GM12878 (cell line): ENCODE measurements at regions not wholly inside any gene's neighbourhood (a gene's known extent, or its start where the extent isn't known, plus 50 kb on each side); places are given as distances from the start of the nearest gene placed in this dataset.

Source experiments
- ATAC-seq: fragments of 200-7000 bp; cut with Tn5 transposase; 3 replicates; pipeline ENCODE4 v1.9.1; 2020; ENCODE audit warnings: mild to moderate bottlenecking, moderate library complexity
- BruUV-seq: library from RNA; stranded (reverse); fragments of 400-500 nt; replicated peaks from 2 replicates; lab custom pipeline; 2021; lab: Mats Ljungman, UMichigan
- CTCF ChIA-PET: fragments of 300-600 bp; sonication (Branson Sonifier 250); formaldehyde crosslinking; extraction: SDS; loops from one replicate; lab custom pipeline; 2021; ENCODE audit warnings: inconsistent platforms; lab: Yijun Ruan, JAX
- POLR2A ChIA-PET: fragments of 350-600 bp; formaldehyde crosslinking; extraction: SDS; loops from one replicate; lab custom pipeline; 2021; ENCODE audit warnings: inconsistent platforms; lab: Charles Lee
- RAD21 ChIA-PET: fragments of 300-600 bp; sonication (Branson Sonifier 250); formaldehyde crosslinking; loops from one replicate; lab custom pipeline; 2023; ENCODE audit warnings: antibody characterized with exemption; ENCODE audit not compliant: unreplicated experiment; lab: Charles Lee
- SMC1A ChIA-PET: fragments of 300-600 bp; sonication (Branson Sonifier 250); formaldehyde crosslinking; loops from one replicate; lab custom pipeline; 2023; ENCODE audit not compliant: unreplicated experiment, uncharacterized antibody; lab: Charles Lee
- DNase-seq: peaks from one replicate; pipeline ENCODE4 v3.0.0-alpha.2; 2011; ENCODE audit warnings: low read depth, low spot score
- FAIRE-seq: peaks from 3 replicates; lab custom pipeline; 2011; peaks lifted over from hg19 to GRCh38; lab: Jason Lieb, UNC
- H2AFZ ChIP-seq: 2 replicates; pipeline ENCODE4 v1.6.0; 2011; ENCODE audit warnings: low read depth, low read length, control low read depth; ENCODE audit not compliant: control insufficient read depth
- H3K27ac ChIP-seq: 2 replicates; pipeline ENCODE4 v1.5.1; 2011; ENCODE audit warnings: control low read depth; ENCODE audit not compliant: control insufficient read depth, insufficient read depth
- H3K27me3 ChIP-seq, 2 experiments: replicated peaks in 1 of 2; 2 replicates each; pipeline versions ENCODE4 v1.6.0 to v1.6.1; 2011; ENCODE audit warnings: low read length in 1 of 2; ENCODE audit not compliant: control insufficient read depth in 2 of 2, insufficient read depth in 2 of 2
- H3K36me3 ChIP-seq, 2 experiments: 2 replicates each; pipeline ENCODE4 v1.5.1; 2011; ENCODE audit warnings: low read length in 1 of 2; ENCODE audit not compliant: control insufficient read depth in 2 of 2, insufficient read depth in 2 of 2
- H3K4me1 ChIP-seq: 2 replicates; pipeline ENCODE4 v1.6.1; 2011; ENCODE audit warnings: mild to moderate bottlenecking, low read length, moderate library complexity, mixed read lengths; ENCODE audit not compliant: control insufficient read depth, insufficient read depth
- H3K4me2 ChIP-seq: 2 replicates; pipeline ENCODE4 v1.6.0; 2011; ENCODE audit warnings: control low read depth; ENCODE audit not compliant: control insufficient read depth, insufficient read depth
- H3K4me3 ChIP-seq: fragments of 200-600 bp; sonication (generic); 2 replicates; pipeline ENCODE4 v1.5.1; 2016
- H3K79me2 ChIP-seq: 2 replicates; pipeline ENCODE4 v1.6.0; 2011; ENCODE audit warnings: low read length; ENCODE audit not compliant: control insufficient read depth, insufficient read depth
- H3K9ac ChIP-seq: 2 replicates; pipeline ENCODE4 v1.8.0; 2011; ENCODE audit warnings: low read length, control low read depth, mixed read lengths; ENCODE audit not compliant: control insufficient read depth, insufficient read depth
- H3K9me3 ChIP-seq: replicated peaks from 3 replicates; pipeline ENCODE4 v1.5.1; 2011; ENCODE audit warnings: mild to moderate bottlenecking, low read length; ENCODE audit not compliant: control insufficient read depth, insufficient read depth
- H4K20me1 ChIP-seq: 2 replicates; pipeline ENCODE4 v1.6.0; 2011; ENCODE audit not compliant: control insufficient read depth, insufficient read depth
- CHD1 ChIP-seq: IDR thresholded peaks from 2 replicates; pipeline ENCODE4 v1.6.1; 2012; ENCODE audit warnings: low read depth, low read length, improper control_type of control experiment
- KLF5 ChIP-seq: fragments of 450-650 bp; IDR thresholded peaks from 2 replicates; pipeline ENCODE4 v1.6.1; 2014; ENCODE audit warnings: mild to moderate bottlenecking; ENCODE audit not compliant: partially characterized antibody
- MYC ChIP-seq: IDR thresholded peaks from 2 replicates; pipeline ENCODE4 v1.6.1; 2011; ENCODE audit warnings: mild to moderate bottlenecking, low read length, moderate library complexity, inconsistent platforms; ENCODE audit not compliant: insufficient read depth, insufficient replicate concordance, insufficient read length, severe bottlenecking
- RAD21 ChIP-seq: IDR thresholded peaks from 2 replicates; pipeline ENCODE4 v1.6.1; 2011; ENCODE audit warnings: mild to moderate bottlenecking, low read depth, low read length, moderate library complexity; ENCODE audit not compliant: insufficient read depth
- SMC3 ChIP-seq: IDR thresholded peaks from 2 replicates; pipeline ENCODE4 v1.6.1; 2011; ENCODE audit warnings: low read length, improper control_type of control experiment, borderline replicate concordance
- SUZ12 ChIP-seq: fragments of 200-600 bp; sonication (generic); IDR thresholded peaks from one replicate; pipeline ENCODE4 v1.6.1; 2018; ENCODE audit warnings: antibody characterized with exemption, mild to moderate bottlenecking; ENCODE audit not compliant: unreplicated experiment
- WGBS: methylation state at CpG from one replicate; pipeline ENCODE4 v1.1.6; 2016; ENCODE audit warnings: low lambda C conversion rate; ENCODE audit not compliant: insufficient replicate concordance, insufficient coverage; ENCODE audit errors: missing lambda C conversion rate; 5-methylcytosine and 5-hydroxymethylcytosine counted together
- in situ Hi-C: fragments of 300-500 bp; cut with MboI; formaldehyde crosslinking; loops from 9 replicates; pipeline ENCODE4 v1.14.3; 2018; ENCODE audit warnings: mixed read lengths
- intact Hi-C: fragments of 100-400 bp; cut with micrococcal nuclease; formaldehyde crosslinking; loops from one replicate; pipeline ENCODE4 v1.14.2; 2022; ENCODE audit not compliant: unreplicated experiment
- TF ChIP-seq, protein P1 (sequence below): IDR thresholded peaks from 2 replicates; pipeline ENCODE4 v1.6.1; 2012; ENCODE audit warnings: mild to moderate bottlenecking, low read depth, low read length
- TF ChIP-seq, protein P2 (sequence below), 3 experiments: IDR thresholded peaks in 2 of 3; conservative IDR thresholded peaks in 1 of 3; 2 replicates each; pipeline ENCODE4 v1.5.1; 2011; ENCODE audit warnings: low read depth in 3 of 3, low read length in 3 of 3, mild to moderate bottlenecking in 3 of 3, control low read depth in 2 of 3, moderate library complexity in 2 of 3, inconsistent platforms in 1 of 3, mixed read lengths in 1 of 3; ENCODE audit not compliant: control insufficient read depth in 2 of 3, insufficient read depth in 1 of 3; ENCODE audit errors: extremely low read depth in 1 of 3

DNA sequence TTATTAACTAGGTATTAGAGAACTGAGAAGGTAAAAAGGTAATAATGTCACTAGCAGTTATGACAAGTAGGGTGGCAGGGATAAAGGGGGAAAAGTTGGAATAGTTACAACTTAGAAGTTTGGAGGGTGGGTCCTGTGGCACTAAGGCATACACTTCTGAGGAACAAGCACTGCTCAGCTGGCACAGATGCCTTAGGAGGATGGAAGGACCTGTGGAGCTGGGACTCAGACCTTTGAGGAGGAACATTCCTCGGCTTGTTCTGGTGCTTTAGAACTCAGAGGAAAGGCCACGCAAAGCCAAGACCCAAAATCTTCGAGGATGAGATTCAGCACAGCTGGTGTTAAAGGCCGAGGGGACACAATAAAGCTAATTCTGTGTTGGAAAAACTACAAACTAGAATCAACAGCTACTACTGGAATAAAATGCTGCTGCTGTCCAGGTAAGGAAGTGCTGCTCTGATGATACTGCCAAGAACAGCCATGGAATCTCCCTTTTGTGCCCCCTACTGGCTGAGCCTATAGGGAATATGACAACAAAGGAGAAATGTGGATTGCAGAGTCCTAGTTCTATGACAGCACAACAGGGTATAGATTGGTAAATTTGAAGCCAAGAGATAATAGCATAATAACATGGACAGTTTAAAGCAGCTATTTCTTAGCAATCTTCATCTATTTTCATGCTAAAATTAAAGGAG lies 126.7 kb downstream of the SLC25A46 start:
- BruUV-seq = no TSS peak
- Histone ChIP-seq H3K36me3 (no peaks in the 10 kb centered on the region), H3K27ac (no peak overlapping the region), H4K20me1 (no peaks in the 10 kb centered on the region), H3K9me3 (no peaks in the 10 kb centered on the region), H3K4me1 (no peaks in the 10 kb centered on the region), H3K79me2 (no peaks in the 10 kb centered on the region), H3K27me3 (no peaks in the 10 kb centered on the region), H3K9ac (no peak overlapping the region), H2AFZ (no peak overlapping the region), H3K4me2 (no peak overlapping the region), H3K4me3 (no peak overlapping the region)
- intact Hi-C loops (loop anchor here (1.0 kb wide), 1 partner anchor 108 kb away; no protein-coding TSS in a partner anchor), in situ Hi-C loops (no loop called here)
- ATAC-seq = peak; percentile 80
- POLR2A ChIA-PET = no interaction called here
- RAD21 ChIA-PET = no interaction called here
- peak; percentile 56 for TF ChIP-seq RAD21
- TF ChIP-seq KLF5 = no peak
- TF ChIP-seq, protein P1, sequence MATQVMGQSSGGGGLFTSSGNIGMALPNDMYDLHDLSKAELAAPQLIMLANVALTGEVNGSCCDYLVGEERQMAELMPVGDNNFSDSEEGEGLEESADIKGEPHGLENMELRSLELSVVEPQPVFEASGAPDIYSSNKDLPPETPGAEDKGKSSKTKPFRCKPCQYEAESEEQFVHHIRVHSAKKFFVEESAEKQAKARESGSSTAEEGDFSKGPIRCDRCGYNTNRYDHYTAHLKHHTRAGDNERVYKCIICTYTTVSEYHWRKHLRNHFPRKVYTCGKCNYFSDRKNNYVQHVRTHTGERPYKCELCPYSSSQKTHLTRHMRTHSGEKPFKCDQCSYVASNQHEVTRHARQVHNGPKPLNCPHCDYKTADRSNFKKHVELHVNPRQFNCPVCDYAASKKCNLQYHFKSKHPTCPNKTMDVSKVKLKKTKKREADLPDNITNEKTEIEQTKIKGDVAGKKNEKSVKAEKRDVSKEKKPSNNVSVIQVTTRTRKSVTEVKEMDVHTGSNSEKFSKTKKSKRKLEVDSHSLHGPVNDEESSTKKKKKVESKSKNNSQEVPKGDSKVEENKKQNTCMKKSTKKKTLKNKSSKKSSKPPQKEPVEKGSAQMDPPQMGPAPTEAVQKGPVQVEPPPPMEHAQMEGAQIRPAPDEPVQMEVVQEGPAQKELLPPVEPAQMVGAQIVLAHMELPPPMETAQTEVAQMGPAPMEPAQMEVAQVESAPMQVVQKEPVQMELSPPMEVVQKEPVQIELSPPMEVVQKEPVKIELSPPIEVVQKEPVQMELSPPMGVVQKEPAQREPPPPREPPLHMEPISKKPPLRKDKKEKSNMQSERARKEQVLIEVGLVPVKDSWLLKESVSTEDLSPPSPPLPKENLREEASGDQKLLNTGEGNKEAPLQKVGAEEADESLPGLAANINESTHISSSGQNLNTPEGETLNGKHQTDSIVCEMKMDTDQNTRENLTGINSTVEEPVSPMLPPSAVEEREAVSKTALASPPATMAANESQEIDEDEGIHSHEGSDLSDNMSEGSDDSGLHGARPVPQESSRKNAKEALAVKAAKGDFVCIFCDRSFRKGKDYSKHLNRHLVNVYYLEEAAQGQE = peak; percentile 73
- no peak for TF ChIP-seq MYC
- TF ChIP-seq CHD1 = no peak
- no peak for TF ChIP-seq SUZ12
- TF ChIP-seq, protein P2, sequence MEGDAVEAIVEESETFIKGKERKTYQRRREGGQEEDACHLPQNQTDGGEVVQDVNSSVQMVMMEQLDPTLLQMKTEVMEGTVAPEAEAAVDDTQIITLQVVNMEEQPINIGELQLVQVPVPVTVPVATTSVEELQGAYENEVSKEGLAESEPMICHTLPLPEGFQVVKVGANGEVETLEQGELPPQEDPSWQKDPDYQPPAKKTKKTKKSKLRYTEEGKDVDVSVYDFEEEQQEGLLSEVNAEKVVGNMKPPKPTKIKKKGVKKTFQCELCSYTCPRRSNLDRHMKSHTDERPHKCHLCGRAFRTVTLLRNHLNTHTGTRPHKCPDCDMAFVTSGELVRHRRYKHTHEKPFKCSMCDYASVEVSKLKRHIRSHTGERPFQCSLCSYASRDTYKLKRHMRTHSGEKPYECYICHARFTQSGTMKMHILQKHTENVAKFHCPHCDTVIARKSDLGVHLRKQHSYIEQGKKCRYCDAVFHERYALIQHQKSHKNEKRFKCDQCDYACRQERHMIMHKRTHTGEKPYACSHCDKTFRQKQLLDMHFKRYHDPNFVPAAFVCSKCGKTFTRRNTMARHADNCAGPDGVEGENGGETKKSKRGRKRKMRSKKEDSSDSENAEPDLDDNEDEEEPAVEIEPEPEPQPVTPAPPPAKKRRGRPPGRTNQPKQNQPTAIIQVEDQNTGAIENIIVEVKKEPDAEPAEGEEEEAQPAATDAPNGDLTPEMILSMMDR (IDR thresholded peaks at IDR 0.05 in 2 of 3, conservative IDR thresholded peaks at IDR 0.05 in 1 of 3; ENCODE audit: control insufficient read depth in 2 of 3, extremely low read depth in 1 of 3, insufficient read depth in 1 of 3, low read depth in 3 of 3, low read length in 3 of 3) = peak; percentile 49 to 64 (median 53)
- TF ChIP-seq SMC3 = peak; percentile 50; the same call in 1 of the 2 replicates
- SMC1A ChIA-PET = interaction anchor here (0.5 to 3.3 kb wide), 3 partner anchors 11 to 112 kb away, joined by 3 to 13 read pairs (median 3); no protein-coding TSS in a partner anchor
- WGBS = 29% methylated on average over 4 of the region's 4 CpGs
- CTCF ChIA-PET = interaction anchor here (0.9 to 1.2 kb wide), 6 partner anchors 66 to 126 kb away, joined by 3 to 6 read pairs (median 3); no protein-coding TSS in a partner anchor
- FAIRE-seq = peak; percentile 61
- no peak for DNase-seq
